GM18868 (cell line): ENCODE measurements at regions not wholly inside any gene's neighbourhood (a gene's known extent, or its start where the extent isn't known, plus 50 kb on each side); places are given as distances from the start of the nearest gene placed in this dataset.

Source experiments
- ATAC-seq: cut with Tn5 transposase; IDR thresholded peaks from one replicate; pipeline ENCODE4 v1.9.1; 2021; ENCODE audit warnings: mild to moderate bottlenecking, moderate library complexity; ENCODE audit not compliant: unreplicated experiment

DNA sequence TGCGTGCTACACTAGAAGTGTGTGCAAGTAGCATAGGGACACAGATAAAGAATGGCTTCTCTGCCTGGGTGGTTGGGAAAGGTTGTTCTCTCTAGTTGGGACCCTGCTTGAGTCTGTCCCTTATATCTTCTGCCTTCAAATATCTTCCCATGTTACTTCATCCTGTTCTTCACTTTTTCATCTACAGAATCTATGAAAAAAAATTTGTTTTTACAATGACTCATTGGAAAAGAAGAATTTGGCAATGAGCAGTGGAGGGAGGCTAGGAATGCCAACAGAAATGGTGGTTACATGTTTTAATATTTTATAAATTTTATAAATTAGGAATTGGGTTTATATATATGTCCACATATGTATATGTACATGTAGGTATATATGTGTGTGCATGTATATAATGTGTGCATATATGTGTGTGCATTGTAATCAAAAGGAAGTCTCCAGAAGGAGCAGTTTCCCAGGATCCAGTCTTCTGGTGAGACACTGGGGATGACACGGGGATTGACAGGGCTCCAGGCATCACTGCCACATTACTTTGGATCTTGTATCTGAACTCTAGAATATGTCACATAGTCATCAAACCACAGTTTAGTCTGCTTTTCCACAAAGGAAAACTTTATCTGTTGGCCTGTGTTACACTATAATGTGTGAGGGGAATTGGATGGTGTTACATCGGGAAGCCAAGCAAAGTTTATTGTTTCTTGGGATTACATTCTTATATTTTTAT is 75.3 kb upstream of the RIPOR2 start:
- ATAC-seq: no peak

DNA sequence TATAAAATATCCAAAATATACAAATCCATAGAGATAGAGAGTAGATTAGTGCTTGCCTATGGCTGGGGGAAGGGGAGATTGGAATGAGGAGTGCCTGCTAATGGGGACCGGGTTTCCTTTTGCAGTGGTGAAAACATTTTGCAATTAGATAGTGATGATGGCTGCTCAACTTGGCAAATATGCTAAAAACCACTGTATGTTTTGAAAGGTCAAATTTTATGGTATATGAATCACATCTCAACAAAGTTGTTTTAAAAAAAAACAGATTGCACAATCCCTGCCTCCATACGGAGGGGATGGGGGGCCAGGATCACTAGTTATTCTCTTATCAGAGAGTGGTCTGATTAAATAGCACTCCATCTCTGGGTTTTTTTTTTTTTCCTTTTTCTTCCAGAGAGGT is 76.9 kb upstream of the RIPOR2 start:
- no peak for ATAC-seq

DNA sequence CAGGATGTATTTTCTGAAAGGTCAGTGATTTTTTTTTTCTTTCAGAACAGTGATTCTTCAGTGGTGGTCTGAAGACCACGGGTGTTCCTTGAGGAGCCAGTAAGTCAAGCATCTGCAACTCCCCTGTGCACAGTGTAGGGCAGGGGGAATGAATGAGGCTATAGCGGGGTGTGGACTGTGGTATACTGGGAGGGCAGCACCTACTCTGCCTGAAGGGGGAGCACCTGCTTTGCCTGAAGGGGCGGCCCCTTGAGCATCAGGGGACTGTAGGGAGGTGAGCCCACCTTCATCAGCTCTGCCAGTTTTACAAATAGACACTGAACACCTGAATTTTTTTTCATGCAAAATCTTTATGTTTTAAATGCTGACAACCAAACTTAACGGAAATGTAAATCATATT is 77.5 kb upstream of the RIPOR2 start:
- peak; percentile 44 for ATAC-seq

DNA sequence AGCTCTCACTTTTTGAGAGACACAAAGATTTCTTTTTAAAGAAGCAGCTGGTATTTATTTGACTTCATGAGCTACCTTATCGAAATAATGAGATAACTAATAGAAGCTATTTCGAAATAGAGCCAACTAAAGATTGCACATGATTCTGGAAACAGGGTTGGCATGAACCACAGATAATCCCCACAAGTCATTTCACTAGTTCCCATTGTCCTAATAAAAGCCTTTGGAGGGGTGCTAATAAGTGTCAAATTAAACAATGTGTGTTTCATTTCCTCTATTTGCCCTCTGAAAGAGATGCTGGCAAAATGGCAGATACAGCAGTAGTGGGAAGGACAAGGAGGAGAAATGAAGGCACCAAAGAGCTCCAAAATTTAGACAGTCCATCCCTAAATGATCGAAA is 78.6 kb upstream of the RIPOR2 start:
- ATAC-seq: no peak

DNA sequence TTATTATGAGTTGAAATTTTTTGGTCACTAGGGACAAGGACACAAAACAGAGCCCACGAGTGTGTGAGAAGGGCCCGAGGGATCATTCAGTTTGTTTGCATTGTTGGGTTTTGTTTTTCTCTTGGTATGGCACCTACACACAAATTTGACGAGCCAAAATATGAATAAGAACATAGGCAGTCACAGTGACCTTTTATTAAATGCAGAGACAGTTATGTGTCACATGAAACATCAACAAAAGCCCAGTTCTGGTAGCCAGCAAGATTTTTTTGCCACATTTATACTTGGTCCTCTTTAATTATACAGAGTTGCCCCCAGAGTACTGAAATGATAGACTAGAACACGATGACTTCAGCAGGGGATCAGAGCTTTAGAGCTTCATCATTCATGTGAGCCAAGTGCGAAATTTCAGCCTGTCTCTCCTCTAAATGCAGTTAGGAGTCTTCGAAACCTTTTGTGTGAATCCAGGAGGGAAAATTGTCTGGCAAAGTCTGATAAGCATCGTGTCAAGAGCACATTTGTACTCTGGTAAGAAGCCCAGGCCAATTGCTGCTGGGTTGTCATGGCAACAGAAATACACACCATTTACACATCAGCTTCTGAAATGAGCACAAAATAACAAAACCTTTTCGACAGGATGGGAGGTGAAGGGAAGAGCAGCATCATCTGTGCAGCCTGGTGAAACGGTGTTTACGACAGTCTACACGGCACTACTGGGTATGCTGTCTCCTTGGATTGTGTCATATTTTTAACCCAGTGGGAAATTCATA is 79.2 kb upstream of the RIPOR2 start:
- ATAC-seq: peak; percentile 49

DNA sequence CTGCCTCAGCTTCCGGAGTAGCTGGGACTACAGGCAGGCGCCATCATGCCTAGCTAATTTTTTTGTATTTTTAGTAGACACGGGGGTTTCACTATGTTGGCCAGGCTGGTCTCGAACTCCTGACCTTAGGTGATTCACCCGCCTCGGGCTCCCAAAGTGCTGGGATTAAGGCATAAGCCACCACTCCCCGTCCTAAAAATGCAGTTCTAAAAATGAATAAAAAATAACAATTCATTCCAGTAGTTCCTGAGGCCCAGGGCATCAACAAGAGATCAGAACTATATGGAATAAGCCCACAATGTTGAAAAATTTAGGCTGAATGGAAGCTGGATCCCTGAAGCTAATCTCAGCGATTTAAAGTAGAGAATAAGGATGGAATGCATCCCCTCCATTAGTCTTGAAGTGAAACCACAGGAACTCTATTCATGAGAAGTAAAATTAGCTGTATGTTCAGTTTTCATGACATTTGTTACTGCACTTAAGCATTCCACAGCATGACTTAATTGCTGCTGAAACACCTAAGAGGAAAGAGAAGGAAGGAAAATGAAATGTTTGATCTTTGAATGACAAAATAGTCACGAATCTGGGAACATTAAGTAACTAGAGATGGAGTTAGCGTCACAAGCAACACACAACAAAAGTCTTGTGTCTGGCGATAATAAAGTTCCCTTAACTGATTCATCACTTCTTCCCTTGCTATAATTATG is 80.4 kb upstream of the RIPOR2 start:
- no peak for ATAC-seq

DNA sequence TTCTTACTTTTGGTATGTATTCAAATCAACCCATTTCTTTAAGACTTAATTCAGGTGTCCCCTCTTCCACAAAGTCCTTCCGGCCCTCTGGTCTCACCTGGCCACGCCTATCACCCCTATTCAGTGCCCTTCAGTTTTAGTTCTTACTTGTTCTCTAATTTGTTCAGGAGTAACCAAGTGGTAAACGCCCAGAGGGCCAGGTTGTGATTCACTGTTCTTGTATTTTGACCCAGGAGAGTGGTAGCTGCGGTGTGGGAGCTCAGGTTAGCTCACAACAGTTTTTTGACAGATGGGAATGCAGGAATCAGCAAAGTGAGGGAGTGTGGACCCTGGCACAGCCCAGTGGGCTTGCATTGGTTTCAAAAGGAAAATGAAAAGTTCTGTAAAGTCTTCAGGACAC is 81.7 kb upstream of the RIPOR2 start:
- ATAC-seq: no peak

DNA sequence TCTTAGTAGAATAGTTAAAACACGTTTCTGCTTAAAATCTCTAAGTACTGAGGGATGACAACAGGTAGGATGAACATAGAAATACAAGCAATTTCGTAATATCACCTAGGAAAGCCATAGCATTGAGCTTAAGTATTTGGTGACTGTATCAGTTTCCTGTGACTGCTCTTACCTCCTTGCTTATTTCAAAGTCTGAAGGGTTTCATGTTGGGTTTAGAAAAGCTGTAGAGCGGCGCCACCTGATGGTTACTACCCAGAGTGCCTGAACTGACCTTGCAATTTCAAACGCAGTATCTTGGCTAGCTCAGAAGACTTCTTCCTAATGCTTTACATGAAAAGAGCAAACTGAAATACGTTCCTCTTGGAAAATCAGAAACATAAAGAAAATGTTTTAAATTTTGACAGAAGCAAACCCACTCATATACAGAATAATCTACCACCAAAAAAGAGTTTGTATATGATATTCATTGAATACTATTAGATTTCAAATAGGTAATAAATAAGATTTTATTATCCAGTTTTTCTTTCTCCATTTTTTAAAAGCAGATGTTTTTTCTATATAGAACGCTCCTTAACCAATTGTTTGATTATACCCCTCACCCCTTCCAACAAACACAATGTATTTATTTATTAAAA is 82.3 kb upstream of the RIPOR2 start:
- peak; percentile 69 for ATAC-seq

DNA sequence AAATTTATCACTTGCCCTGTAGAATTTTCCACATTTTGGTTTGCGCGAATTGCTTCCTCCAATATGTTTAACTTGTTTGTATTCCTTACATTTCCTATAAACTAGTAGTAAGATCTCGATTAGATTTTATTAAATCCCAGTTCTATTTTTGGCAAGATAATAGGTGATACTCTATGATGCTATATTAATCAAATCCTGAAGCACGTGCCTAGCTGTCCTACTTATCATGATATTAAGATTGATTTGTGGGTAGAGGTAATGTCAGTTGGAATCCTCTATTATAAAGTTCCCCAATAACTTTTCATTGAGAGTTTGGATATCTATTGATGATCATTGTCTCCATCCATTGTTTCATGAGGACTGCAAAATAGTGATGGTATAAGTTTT is 82.8 kb upstream of the RIPOR2 start:
- ATAC-seq: no peak

DNA sequence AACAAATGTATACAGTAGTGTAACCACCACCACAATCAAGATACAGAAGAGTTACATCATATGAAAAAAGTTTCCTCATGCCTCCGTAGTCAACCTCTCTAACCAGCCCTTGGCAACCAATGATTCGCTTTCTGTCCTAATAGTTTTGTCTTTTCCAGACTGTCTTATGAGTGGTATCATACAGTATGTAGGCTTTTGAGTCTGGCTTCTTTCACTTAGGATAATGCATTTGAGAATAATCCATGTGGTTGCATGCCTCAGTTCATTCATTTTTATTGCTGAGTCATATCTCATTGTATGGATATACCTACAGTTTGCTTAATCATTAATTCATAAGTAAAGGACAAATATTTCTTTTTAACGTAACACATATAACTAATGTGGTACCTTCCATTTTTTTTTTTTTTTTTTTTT is 86.4 kb upstream of the RIPOR2 start:
- no peak for ATAC-seq

DNA sequence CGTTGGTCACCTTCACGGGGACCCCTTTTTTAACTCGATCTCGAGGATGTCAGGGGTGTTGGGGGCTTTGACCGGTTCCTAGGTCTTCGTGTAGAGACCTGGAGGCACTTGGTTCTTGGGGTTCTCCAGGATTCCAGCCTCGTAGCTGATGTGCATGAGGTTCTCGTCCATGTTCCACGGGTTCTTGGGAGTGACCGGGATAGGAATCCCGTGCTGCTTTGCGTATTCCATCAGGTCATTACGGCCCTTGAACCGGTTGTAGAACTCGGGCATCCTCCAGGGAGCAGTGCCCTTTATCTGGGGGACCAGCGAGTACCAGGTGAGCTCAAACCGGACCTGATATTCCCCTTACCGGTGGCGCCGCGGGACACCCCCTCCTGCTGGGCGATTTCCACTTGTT is 88.0 kb upstream of the RIPOR2 start:
- ATAC-seq: no peak

DNA sequence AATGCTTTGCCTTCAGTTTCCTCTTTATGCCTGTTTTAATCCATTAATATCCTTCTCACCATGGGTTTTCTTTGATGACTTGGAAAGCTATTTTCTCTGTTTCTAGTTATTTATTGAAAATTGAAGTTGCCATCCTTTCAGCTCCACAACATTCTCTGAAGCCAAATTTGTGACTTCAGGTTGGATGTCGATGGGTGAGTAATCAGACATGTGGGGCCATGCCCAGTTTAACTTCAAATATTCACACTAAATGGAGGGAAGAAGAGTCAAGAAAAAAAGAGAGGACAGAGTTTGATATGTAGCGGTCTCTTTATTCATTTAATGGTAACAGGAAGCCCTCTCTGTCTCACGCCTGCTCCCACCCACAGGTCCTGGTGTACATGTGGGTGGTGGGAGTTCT is 89.1 kb upstream of the RIPOR2 start:
- ATAC-seq: no peak

DNA sequence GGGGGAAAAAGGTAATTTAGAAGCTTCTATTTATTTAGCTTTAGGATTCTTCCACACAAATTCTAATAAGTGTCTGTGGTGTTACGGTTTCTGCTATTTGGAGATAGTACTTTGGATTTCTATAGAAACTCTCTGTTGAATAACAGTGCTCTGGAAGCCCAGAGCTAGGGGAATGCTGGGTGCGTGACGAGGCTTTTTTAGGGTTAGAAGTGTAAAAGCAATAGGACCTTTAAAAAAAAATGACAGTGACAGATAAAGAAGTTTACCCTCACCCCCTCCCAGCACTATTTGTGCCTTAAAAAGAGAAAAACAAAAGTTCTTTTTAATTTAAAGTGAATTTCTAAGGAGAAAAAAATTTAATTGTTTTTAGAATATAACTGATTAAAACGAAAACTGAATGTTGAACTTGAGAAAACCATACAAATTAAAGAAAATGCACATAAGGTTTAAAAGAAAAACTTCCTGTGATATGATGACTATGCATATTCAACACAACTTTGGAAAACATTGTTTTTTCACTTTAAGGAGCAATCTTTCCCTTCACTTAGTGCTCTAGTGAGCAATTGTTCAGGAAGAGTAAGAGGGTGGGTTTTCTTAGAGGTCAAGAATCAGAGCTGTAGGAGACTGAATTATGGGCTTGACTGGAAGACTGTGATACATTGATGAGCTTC is 89.6 kb upstream of the RIPOR2 start:
- no peak for ATAC-seq

DNA sequence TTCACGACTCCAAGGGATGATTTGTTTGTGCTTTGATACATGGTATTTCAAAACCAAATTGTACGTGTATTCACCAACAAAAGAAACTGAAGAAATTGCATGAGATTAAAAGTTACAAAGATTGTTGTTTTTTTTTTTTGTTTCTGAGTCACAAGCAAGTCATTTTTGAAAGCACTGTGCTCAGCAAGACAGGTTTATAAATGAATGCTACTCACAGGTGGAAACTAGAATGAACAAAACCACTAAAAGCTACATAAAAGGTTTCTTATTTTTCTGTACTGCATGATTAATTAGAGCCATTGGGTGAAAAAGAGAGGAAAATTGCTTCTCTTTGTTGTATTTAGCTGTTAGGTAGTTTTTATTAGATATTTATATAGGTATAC is 90.2 kb upstream of the RIPOR2 start:
- ATAC-seq: no peak

DNA sequence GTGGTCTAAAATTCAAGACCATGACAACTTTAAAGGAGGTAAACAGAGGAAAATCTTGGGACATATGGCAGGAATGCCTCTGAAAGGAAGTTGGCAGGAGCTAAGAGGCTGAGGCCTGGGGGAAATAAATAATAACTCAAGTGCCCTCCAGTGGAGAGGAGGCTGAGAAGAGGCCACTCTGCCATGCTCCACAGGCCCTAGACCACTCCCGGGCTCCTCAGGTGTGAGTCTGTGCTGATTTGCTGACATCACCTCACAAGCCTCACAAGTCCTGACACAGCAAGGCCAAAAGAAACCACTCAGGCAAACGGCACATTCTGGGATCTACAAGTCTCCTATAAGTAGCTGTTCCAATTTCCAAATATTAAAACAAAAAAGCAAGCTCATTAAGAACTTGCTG is 91.0 kb upstream of the RIPOR2 start:
- ATAC-seq: no peak

DNA sequence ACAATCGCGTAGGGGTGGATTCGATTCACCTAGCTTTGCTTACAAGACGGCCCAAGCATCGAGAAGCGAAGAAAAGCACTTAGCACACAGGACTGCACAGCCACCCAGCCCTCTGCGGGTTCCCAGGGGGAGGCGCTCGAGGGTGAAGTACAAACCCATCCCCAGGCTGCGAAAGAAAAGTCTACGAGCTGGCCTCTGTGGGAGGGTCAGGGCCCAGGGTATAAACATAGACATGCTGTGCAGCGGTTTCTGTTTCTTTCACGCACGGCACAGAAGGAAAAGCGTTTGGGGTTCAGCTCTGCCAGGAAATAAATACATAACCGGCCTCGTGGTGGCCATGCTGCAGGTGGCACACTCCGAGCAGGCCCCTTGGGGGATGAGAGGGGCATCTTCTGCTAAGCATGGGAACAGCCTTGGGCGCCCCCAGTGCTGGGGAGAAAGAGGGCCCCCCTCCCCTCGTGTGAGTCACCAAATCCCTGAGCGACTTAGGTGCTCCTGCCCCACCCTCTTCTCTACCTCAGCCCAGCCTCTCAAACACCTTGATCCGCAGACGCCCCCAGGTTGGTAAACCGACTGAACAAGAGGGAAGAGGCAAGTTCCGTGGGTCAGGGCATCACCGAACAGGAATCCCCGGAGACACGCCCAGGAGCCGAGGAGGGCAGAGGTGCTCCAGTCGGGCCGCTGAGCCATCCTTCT is 91.6 kb upstream of the RIPOR2 start:
- ATAC-seq: peak; percentile 99

DNA sequence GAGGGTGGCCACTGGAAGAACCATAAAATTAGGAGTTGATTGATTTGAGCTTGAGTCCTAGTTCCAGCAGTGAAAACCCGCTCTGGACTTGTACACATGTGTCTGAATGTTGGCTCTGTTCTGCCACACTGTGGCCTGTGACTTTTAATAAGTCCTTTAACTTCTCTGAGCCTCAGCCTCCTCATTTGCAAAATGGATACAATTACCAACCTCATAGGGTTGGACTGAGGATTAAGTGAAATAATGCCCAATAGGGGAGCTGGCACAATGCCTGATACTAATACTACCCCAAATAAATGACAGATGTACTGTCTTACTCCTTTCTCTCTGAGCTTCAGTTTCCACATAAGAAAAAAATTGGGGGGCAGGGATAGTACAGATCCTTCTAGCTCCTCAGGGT is 92.6 kb upstream of the RIPOR2 start:
- ATAC-seq: no peak

DNA sequence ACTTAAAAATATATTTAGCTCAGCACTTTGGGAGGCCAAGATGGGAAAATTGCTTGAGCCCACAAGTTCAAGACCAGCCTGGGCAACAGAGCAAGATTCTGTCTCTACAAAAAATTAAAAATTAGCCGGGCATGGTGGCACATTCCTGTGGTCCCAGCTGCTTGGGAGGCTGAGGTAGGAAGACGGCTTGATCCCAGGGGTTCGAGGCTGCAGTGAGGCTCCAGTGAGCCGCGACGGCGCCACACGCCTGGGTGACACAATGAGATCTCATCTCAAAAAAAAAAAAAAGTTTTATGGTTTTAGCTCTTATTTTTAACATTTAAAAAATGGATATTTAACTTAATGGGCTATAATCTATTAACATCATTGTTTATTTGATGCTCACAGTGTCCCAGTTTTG is 97.2 kb upstream of the RIPOR2 start:
- ATAC-seq: no peak

DNA sequence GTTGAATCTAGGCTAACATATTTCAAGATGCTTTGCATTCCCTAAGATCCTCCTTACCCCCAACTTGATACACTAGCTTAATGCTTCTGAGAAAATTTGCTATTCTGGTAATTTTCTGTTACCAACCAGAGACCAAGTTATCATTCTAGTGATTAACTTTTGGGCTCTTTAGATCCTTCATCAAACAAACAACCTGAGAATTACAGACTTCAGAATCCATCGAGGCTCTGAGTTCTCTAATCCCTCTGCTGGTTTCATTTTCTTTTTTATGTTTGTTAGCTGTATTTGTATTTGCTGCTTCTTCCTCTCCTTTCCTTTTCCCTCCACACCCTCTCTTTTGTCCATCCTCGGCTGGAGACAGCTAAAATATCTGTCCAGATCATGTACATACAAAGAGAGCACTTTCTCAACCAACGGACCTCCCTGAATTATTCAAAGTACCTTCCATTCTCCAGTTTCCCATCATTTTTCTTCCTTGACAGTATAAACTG is 98.7 kb upstream of the RIPOR2 start:
- ATAC-seq: no peak

DNA sequence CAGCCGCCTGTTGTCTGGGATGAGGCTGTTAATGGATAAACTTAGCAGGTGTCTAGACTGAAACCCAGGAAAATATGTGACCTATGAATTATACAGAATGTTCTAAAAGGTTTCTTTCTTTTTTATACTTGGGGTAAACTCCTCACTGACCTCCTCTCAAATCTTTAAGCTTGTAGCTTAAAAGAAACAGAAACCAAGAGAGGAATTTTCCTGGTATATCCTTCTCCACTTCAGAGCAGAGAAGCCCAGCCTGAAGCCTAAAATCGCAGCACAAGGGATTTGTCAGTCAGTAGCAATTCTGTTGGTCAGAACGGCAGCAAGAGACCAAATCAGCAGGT is 99.4 kb upstream of the RIPOR2 start:
- no peak for ATAC-seq
